Jurkat, Clone E6-1 (cell line): ENCODE measurements at regions not wholly inside any gene's neighbourhood (a gene's known extent, or its start where the extent isn't known, plus 50 kb on each side); places are given as distances from the start of the nearest gene placed in this dataset.
A peak's percentile ranks its signal among the peaks of the same experiment; 100 is the strongest.

Experiments used
- DNase-seq: peaks from one replicate; pipeline ENCODE4 v3.0.0-alpha.2; 2011; ENCODE audit warnings: low read depth, low spot score
- H3K4me3 ChIP-seq: 2 replicates; pipeline ENCODE4 v1.5.1; 2011; ENCODE audit warnings: mild to moderate bottlenecking, low read length, control low read depth, moderate library complexity

DNA sequence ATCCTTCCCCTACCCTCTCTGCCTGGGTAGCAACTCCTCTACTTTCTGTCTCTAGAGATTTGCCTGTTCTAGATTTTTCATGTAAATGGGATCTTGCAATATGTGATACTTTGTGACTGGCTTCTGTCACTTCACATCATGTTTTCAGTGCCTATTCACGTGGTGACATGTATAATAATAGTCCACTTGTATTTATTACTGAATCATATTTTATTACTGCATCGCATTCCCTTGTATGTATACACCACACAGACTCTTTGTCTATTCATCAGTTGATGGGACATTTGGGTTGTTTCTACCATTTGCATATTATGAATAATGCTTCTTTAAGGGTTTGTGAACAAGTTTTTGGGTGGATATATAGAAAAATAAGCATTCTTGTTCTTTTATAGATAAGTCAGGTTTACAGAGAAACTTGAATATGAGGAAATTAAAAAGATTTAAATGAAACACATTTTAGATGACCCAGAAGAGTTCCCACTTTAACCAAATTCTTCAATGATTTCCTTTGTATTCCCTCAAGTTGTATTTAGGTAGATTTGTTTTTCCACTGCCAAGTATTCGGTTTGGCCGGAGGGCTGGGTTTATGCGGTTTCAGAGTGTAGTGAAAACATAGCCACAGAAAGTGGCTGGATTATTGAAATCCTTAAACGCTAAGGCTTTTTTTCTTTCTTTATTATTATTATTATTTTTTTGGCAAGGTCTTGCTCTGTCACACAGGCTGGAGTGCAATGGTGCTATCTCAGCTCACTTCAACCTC lies 178.7 kb upstream of the TMTC1 start:
- H3K4me3 ChIP-seq: no peak overlapping the region
- DNase-seq: no peak

DNA sequence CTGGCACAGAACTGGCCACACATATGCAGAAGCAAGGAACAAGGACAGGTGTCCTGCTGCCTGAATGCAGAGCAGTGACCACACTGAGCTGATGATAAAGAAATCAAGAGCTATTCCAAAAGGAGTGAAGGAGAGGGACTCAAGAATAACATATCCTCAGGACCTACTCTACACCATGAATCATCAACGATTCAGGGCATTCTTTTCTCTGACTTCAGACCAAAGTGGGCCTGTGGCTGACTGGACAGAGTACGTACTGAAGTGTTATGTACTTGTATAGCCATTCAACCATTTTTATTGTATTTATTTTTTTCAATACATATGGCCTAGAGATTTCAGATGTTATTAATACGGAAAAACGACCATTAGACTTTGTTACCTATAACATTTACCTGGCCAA lies 177.5 kb upstream of the TMTC1 start:
- H3K4me3 ChIP-seq: no peak overlapping the region
- no peak for DNase-seq

DNA sequence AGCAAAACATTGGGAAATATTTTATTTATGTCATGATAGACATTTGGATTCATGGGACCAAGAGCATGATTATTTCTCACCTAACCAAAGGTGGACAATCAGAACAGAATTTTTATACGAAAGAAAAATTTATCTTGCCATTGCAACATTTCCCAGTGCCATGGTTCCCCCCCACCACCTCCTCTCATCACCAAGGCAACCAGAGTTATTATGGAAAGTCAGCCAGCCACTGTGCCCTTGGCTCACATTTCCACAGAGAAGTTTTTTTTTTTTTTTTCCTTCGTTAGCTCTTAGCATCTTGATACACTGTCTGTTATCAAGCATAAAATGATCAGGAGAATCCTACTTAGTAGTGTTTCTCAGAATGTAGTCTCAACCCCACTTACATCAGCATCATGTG lies 176.4 kb upstream of the TMTC1 start:
- DNase-seq: no peak
- H3K4me3 ChIP-seq: no peak overlapping the region

DNA sequence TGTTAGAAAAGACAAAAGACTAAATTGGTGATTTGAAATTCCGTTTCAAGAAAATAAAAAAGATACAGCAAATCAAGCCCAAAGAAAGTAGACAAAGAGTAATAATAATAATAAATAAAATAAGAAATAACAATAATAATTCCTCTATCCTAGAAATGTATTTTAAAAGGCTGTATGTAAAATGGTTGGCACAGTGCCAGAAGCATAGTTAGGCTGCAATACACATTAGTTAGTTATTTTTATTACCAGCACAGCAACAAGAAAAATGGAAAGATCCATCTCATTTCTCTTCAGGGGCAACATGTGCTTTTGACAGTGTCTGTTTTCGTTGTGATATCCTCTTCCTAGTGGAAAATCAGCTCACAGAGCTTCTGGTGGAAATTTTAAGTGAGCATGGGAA lies 174.1 kb upstream of the TMTC1 start:
- H3K4me3 ChIP-seq: no peak overlapping the region
- DNase-seq: no peak

DNA sequence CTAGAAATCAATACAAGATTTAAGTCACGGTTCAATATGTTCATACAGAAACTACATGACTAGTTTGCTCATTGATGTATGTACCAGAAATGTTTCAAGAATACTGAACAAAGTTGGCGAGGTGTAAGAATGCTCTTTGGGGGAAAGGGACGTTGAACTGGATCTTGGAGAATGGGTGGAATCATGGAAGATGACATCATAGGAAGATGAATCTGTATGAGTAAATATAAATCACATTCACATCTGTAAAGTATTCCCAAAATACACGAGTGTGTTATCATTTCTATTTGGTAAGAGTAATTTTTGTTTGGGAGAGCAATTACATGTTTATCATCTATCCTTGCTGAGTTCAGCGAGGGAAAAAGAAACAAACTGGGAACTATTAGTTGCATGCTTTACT lies 162.2 kb upstream of the TMTC1 start:
- DNase-seq: no peak
- no peak overlapping the region for H3K4me3 ChIP-seq

DNA sequence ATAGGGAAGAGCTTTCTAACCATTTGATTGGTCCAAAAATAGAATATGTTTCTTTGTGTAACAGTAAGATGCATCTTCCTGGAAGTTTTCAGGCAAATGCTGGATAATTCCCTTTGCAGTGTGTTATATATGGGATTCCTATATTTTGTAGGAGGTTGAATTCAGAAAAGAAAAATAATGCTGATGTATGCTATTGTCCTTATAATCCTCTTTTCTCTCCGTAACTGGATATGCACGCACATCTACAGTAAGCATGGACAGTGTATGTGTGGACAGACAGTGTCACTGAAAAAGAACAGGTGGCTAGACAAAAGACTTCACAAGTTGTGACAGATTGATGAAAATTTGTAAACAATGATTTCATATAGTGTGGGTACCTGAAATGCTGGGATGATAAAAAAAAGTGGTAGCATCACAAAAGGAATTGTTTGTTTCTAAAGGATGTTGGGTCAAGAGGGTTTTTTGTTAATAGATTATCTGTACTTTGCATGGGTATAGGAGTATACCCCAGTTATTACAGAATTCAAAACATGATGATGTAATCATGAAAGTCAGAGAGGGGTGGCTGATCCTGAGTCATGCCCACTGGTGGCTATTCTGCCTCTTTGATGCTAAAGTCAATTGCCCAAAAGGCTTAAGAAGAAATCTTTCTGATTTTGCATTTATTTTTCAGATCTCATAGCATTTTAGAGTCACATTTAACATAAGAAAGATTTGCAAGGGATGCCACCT lies 160.7 kb upstream of the TMTC1 start:
- H3K4me3 ChIP-seq: no peak overlapping the region
- DNase-seq: no peak

DNA sequence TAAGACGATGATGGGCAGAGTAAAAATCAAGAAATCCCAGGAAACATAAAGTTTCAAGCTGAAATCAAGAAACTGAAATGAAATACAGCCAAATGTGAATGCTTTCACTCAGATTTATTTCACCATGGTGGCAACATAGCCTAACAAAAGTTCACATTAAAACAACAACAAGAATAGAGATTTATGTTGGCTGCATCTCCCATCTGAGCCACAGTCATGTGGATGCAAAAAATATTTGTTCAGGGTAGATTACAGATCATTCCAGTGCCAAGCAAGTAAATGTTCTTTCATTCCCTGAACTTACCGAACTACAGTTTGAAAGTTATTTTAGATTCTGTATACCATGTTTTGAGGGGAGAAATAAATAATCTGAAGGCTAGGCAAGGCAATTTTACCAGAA lies 159.9 kb upstream of the TMTC1 start:
- no peak for DNase-seq
- H3K4me3 ChIP-seq: no peak overlapping the region

DNA sequence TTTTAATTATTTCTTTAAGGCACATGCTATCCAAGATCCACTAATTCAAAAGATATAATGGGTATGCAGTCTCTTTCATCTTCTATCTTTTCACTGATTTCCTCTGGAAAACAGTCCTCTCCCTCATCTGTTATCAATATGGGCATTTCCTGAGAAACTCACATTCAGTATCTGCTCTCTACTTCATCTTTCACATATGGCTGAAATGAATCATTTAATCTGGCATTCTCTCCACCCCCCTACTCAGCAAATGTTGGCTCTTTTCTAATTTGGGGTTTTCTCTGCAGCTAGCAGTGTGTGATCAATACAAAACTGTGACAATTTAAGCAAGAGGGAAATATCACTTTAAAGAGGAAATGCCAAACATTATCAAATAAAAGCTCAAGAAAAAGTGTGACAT lies 157.1 kb upstream of the TMTC1 start:
- H3K4me3 ChIP-seq: no peak overlapping the region
- DNase-seq: no peak

DNA sequence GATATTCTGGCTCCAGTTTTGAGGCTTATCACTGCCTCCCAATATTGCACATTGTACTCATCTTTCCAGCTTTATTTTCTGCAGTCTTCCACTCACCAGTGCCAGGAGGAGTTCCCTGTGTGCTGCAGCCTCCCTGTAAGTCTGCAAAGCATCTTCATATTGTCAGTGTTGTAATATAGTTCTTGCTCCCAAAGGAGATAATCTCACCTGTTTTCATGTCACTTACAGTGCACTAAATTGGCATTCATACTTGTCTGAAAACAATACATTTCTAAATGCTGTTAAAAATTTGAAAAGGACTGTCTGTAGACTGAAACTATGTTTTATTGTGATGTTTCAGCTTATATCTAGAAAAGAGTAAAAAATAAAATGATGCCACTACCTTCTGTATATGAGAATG lies 146.8 kb upstream of the TMTC1 start:
- no peak for DNase-seq

DNA sequence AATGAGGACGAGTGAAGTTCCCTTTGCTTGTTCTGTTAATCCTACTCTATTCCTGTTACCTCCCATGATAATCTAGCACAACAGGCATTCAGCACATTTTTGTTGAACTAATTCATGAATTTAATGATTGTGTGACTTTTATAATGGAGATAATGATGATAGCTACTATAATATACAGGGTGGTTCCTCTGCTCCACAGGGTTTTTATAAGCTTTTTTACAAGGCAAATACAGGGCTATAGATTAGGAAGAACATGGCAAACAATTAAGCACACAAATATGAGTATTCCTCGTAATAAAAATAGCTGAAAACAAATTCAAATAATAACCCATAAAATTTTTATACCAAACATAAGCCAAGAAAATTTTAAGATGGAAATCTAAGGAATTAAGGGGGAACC lies 145.6 kb upstream of the TMTC1 start:
- DNase-seq: no peak

More for the DNA sequence above, 146.8 kb upstream of the TMTC1 start:
- no peak overlapping the region for H3K4me3 ChIP-seq

DNA sequence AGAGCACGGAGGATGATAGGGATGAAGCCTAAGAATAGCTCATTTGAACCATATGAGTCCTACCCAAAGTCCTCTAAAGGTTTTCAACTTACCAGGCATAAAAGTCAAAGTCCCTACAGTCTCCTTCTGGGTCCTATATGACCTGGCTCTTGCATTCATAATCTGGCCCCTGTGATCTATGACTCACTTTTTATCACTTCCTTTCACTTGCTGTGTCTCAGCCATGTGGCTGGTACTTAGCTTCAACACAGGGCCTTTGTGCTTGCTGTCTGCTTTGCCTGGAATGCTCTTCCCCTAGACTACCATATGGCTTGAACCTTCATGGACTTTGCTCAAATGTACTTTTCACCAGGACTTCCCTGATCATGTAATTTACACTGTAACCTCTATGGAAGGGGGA lies 137.6 kb upstream of the TMTC1 start:
- no peak for DNase-seq
- H3K4me3 ChIP-seq: no peak overlapping the region

More for the DNA sequence above, 145.6 kb upstream of the TMTC1 start:
- no peak overlapping the region for H3K4me3 ChIP-seq

DNA sequence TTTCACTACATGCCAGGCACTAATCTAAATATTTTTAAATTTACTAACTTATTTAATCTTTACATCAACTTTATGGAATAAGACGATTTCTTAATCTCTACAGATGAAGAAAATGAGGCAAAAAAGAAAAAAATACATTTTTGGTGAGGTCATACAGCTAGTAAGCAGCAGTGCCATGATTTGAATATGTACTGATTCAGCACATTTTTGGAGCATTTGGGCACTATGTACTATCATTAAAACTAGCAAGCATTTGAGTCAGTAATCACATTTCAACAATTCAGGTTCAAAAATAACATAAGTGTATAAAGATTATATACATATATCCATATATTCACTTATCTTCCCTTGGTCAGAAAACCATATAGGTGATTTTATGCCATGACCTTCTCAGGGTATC lies 124.4 kb upstream of the TMTC1 start:
- no peak overlapping the region for H3K4me3 ChIP-seq
- DNase-seq: no peak

DNA sequence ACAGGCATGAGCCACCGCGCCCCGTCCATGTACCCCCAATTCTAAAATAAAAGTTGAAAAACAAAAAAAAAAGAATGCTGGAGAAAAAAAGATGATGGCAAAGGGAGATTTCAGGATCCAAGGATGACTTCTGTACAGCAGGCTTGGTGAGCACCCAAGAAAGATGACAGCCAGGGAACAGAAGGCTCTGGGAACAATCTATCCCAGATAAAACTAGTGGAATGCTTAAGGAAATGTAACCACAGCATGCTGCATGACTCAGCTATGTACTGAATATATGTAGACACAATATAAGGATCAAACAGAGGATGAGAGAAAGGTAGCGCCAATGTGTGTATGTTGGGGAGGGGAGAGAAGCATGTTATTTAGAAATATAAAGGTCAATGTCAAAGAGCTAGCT lies 123.7 kb upstream of the TMTC1 start:
- no peak for DNase-seq

DNA sequence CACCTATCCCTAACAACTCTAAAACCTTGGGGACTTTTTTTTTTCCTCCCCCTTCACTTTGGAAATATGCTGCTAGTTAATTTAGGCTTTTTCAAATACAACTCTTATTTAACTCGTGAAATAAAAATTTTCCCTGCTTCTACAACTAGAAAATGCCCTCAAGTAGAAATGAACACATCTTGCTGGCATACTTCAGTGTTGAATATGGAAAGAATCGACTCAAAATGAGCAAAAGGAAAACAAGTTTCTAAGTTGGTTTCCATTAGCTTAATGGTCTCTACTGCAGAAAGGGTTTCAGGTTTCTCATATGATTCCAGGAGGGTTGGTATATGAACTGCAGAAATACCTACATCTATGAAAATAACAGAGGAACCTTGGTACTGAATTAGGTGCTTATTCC lies 118.3 kb upstream of the TMTC1 start:
- DNase-seq: no peak
- no peak overlapping the region for H3K4me3 ChIP-seq

More for the DNA sequence above, 123.7 kb upstream of the TMTC1 start:
- H3K4me3 ChIP-seq: no peak overlapping the region

DNA sequence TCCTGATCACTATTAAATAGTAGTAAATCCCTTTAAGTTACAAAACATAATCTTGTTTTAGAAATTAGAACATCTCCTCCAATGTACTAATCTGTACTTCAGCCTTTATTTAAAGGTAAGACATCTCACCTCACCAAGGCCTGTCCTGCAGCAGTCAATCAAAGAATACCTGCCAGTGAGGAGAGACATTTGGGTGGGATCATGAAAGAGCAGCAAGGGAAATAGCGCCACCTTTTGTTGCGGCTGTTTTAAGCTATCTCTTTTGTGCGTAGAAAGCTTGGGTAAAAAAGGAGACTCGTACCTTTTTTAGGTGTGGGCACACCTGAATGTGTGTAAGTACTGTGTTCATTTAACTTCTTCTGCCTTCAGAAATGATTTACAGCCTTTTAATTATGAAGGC lies 117.8 kb upstream of the TMTC1 start:
- no peak overlapping the region for H3K4me3 ChIP-seq
- DNase-seq: peak; percentile 8

DNA sequence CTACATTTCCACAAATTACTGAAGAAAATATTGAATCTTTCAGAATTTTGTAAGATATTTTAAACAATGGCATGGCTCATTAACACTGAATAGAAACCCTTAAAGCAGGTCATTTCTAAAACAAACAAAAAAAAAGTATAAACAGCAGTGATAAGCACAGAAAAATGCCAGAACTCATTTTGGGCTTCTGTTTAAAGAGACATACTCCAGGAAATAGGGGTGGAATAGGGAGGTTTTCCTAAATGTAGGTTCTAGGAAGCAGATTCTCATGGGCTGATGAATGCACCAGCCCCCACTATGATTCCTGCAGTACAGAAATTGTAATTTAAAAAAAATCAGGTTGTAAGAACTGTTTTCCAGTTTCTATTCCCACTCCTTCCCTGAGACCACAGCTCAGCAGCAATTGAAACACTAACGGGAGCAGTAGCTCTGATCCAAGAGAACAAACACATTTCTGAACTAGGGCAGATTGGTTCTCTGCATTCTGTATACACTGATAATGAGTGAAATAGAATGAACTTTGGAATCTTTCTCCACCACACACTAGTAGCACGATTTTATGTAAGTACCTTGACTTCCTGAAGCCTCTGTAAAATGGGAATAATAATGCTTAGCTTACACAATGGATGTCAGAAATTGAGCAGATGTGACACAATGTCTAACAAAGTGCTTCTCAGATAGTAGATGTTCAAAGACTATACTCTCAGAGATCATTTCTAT lies 115.6 kb upstream of the TMTC1 start:
- H3K4me3 ChIP-seq: no peak overlapping the region
- no peak for DNase-seq

DNA sequence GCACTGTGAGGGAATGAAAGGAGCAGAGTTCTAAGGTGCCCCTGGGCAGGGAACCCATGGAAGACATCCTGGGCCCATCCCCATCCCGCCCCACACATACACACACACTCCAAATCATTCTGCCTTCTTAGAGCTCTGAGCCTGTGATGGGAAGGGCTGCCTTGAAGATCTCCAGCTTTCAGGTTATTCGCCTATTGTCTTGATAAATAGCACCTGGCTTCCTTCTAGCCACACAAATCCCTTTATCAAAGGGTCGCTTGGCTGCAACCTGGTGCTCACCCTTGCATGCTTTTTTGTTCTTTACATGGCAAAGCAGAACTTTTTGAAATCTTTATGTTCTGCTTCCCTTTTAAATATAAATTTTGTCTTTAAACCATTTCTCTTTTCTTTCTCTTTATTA lies 112.2 kb upstream of the TMTC1 start:
- no peak for DNase-seq
- H3K4me3 ChIP-seq: no peak overlapping the region

DNA sequence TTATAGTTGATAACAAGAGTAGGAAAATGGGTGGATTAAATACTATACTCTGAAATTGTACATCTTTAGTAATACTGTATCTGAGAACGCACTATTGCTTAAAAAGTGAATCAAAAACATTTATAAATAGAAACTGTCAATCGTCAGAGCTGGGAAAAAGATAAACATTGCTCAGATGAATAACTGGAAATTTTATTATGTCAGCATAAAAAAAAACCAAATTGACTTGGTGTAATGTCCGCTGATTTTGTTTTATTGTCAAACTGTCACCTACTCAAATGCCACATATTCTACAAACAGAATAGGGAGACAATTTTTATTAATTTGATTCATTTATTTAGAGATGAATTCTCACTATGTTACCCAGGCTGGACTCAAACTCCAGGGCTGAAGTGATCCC lies 109.3 kb upstream of the TMTC1 start:
- no peak for DNase-seq
- no peak overlapping the region for H3K4me3 ChIP-seq

DNA sequence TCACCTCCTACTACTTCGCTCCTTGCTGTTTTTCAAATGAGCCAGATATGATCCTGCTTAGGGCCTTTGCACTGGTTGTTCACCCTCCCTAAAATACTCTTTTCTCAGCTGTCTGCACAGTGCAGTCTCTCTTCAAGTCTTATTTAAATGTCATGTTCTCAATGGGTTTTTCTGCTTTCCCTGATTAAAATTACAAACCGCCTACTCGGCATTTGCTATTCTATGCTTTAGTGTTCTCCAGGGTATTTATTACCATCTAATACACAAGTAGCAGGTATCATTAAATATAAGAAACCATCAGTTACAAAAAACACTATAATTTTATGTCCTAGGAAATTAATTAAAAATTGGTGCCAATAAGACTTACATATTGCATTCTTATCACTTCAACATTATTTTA lies 108.0 kb upstream of the TMTC1 start:
- DNase-seq: no peak
- H3K4me3 ChIP-seq: no peak overlapping the region

DNA sequence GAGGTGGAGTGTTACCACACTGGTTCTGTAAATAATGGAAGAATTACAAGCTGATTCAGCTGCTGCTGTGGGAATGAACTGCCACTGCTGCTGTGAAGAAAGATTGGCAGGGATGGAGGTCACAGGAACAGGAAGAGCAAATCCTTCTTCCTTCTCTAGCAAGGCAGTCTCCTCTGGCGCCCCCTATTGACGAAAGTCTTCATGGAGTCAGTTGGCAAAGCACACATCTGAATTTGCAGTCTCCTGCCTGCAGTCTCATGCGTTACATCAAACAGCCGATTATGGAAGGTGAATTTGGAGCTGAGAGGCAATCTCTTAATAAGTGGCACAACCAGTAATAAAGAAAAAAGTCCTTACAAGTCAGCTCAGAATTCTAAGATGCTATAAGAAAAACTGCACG lies 106.0 kb upstream of the TMTC1 start:
- DNase-seq: peak; percentile 38
- no peak overlapping the region for H3K4me3 ChIP-seq
